ENCODE measurements at regions not wholly inside any gene's neighbourhood (a gene's known extent, or its start where the extent isn't known, plus 50 kb on each side); places are given as distances from the start of the nearest gene placed in this dataset.

DNA sequence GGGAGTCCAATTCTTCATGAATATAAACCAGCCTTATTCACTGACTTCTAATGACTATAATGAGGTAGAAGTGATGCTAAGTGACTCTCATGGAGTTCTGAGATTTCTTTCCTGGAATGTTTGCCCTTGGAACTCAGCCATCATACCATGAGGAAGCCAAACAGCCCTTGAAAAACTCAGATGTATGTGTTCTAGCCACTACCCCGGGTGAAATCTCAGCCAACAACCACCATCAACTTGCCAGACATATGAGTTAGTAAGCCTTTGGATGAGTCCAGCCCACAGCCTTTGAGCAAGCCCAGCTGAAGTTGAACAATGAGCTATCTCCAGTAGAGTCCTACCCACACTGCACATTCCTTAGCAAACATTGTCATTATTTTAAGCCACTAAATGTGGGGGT lies 149.5 kb downstream of the SLC6A15 start:
- ChIA-PET CTCF (interaction anchor here (0.6 kb wide), 1 partner anchor 59 kb away, joined by 4 read pairs; no protein-coding TSS in a partner anchor), POLR2A (no interaction called here)
- TF ChIP-seq FOXA1 (IDR thresholded peaks at IDR 0.05): no peak
- no peak for TF ChIP-seq FOXM1 (IDR thresholded peaks at IDR 0.05; ENCODE audit: borderline replicate concordance)
- no peak for DNase-seq (ENCODE audit: extremely low spot score)

DNA sequence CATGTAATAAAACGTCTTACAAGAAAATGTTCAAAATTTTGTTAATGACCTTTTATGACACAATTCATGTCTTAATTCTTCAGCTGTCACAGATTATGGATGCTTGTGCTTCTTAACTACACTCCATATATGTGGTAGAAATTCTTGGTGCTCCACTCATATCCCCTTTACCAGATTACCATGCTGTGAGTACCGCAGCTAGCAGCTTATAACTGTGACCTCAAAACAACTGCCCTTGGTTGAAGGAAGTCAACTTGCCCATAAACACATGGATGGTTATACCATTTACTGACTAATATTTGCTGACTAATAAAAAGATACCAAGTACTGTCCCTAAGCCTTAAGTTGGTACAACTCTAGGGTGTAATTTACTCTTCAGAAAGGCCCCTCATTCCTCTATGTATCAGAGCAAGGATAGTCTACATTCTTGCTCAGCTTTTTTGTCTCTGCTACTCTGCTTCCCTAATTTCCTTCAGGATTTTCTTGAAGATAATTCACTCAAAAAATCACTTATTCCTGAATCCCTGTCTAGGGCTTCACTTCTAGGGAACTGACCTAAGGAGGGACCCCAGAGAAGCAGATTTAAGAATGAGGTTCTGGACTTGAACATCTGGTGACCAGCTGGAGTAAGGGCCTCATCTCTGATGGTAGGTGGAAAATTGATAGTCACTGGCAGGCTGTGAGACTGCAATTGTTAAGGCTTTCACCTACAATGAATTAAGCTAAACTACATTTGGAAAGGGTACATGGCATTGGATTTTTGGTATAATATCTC lies 152.3 kb downstream of the SLC6A15 start:
- ChIA-PET CTCF (no interaction called here), POLR2A (no interaction called here)
- TF ChIP-seq ELF4 (IDR thresholded peaks at IDR 0.05) (no peak), CTBP1 (IDR thresholded peaks at IDR 0.05; ENCODE audit: borderline replicate concordance) (no peak), ZNF384 (IDR thresholded peaks at IDR 0.05) (no peak), TARDBP (IDR thresholded peaks at IDR 0.05) (no peak), ARNT (IDR thresholded peaks at IDR 0.05) (no peak), SUZ12 (IDR thresholded peaks at IDR 0.05) (no peak)
- TF ChIP-seq, protein P1, sequence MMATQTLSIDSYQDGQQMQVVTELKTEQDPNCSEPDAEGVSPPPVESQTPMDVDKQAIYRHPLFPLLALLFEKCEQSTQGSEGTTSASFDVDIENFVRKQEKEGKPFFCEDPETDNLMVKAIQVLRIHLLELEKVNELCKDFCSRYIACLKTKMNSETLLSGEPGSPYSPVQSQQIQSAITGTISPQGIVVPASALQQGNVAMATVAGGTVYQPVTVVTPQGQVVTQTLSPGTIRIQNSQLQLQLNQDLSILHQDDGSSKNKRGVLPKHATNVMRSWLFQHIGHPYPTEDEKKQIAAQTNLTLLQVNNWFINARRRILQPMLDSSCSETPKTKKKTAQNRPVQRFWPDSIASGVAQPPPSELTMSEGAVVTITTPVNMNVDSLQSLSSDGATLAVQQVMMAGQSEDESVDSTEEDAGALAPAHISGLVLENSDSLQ (IDR thresholded peaks at IDR 0.05): no peak
- DNase-seq (ENCODE audit: extremely low spot score): no peak

DNA sequence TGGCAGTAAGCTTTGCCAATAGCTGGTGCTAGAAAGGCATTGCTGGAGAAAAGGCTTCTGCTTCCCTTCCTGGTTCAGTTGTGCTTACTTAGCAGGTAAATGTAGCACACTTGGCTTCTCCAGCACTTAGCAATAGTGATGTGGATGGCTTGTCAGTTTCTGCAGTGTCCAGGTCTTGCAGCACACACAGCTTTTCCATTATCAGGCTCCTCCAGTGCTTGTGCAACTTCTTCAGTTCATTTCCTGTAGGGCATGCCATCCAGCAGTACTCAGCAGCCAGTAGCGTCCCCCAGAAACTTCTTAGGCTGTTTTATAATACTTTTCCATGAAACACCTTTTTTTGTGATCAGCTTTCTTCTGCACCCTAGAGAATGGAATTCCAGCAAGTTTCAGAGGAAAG lies 154.6 kb downstream of the SLC6A15 start:
- TF ChIP-seq, protein P1 (IDR thresholded peaks at IDR 0.05): no peak
- TF ChIP-seq LEF1 (IDR thresholded peaks at IDR 0.05; ENCODE audit: borderline replicate concordance) (no peak), BHLHE40 (IDR thresholded peaks at IDR 0.05; ENCODE audit: borderline replicate concordance) (no peak), CTBP1 (IDR thresholded peaks at IDR 0.05; ENCODE audit: borderline replicate concordance) (no peak), L3MBTL2 (conservative IDR thresholded peaks at IDR 0.05) (no peak), SUZ12 (IDR thresholded peaks at IDR 0.05) (no peak), FOXA1 (IDR thresholded peaks at IDR 0.05) (no peak), FOXK2 (IDR thresholded peaks at IDR 0.05) (no peak), TARDBP (IDR thresholded peaks at IDR 0.05) (no peak), SP1 (IDR thresholded peaks at IDR 0.05) (no peak), FOXM1 (IDR thresholded peaks at IDR 0.05; ENCODE audit: borderline replicate concordance) (no peak), NFRKB (IDR thresholded peaks at IDR 0.05) (no peak), ELF4 (IDR thresholded peaks at IDR 0.05) (no peak), HDGF (IDR thresholded peaks at IDR 0.05; ENCODE audit: borderline replicate concordance) (no peak), ARNT (IDR thresholded peaks at IDR 0.05) (no peak), ZNF384 (IDR thresholded peaks at IDR 0.05) (no peak)
- POLR2A ChIA-PET: no interaction called here
- CTCF ChIA-PET: no interaction called here
- DNase-seq (ENCODE audit: extremely low spot score): no peak

DNA sequence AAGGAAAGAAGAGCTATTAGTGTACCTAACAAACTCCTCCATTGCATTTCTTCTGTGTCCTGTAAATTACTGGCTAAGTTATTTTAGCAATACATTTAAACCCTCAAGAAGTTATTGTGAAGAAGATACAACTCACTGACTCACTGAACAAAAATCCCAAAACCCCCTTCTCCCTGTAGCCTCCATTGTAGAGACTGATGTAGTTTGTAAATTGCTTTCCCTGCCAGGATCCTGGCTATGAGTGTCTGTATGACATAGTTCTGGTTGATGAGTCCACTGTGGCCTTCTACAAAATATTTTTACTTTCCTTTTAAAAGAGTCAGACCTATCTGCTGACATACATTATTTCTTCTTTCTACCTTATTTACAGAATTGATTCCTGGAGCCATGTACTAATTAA lies 155.6 kb downstream of the SLC6A15 start:
- DNase-seq (ENCODE audit: extremely low spot score): no peak
- TF ChIP-seq ZNF384 (IDR thresholded peaks at IDR 0.05) (no peak), FOXK2 (IDR thresholded peaks at IDR 0.05) (no peak), BHLHE40 (IDR thresholded peaks at IDR 0.05; ENCODE audit: borderline replicate concordance) (no peak), FOXM1 (IDR thresholded peaks at IDR 0.05; ENCODE audit: borderline replicate concordance) (no peak), CTBP1 (IDR thresholded peaks at IDR 0.05; ENCODE audit: borderline replicate concordance) (no peak), SP1 (IDR thresholded peaks at IDR 0.05) (no peak), FOXA1 (IDR thresholded peaks at IDR 0.05) (no peak), SUZ12 (IDR thresholded peaks at IDR 0.05) (no peak), LEF1 (IDR thresholded peaks at IDR 0.05; ENCODE audit: borderline replicate concordance) (no peak), ELF4 (IDR thresholded peaks at IDR 0.05) (no peak), L3MBTL2 (conservative IDR thresholded peaks at IDR 0.05) (no peak), HDGF (IDR thresholded peaks at IDR 0.05; ENCODE audit: borderline replicate concordance) (no peak), ARNT (IDR thresholded peaks at IDR 0.05) (no peak), NFRKB (IDR thresholded peaks at IDR 0.05) (no peak), TARDBP (IDR thresholded peaks at IDR 0.05) (no peak)
- TF ChIP-seq, protein P1 (IDR thresholded peaks at IDR 0.05): no peak
- CTCF ChIA-PET: no interaction called here
- POLR2A ChIA-PET: no interaction called here

DNA sequence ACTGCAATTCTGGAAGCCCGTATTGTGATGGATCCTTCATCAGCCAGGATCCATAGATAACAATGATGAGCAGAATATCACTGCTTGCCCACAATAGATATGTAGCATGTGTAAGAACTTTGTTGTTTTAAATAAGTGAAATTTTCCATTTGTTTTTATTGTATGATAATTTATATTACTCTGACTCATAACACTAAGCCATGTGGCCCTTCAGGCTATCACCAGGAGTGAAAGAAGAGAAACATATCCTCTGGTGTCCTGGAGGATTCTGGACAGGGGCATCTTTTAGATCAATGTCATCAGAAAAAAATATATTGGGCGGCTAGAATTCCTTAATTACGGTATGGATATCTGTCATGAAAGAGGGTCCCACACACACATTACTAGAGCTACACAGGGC lies 167.5 kb downstream of the SLC6A15 start:
- TF ChIP-seq TARDBP (IDR thresholded peaks at IDR 0.05) (no peak), LEF1 (IDR thresholded peaks at IDR 0.05; ENCODE audit: borderline replicate concordance) (no peak), FOXA1 (IDR thresholded peaks at IDR 0.05) (no peak), HDGF (IDR thresholded peaks at IDR 0.05; ENCODE audit: borderline replicate concordance) (no peak), L3MBTL2 (conservative IDR thresholded peaks at IDR 0.05) (no peak), SUZ12 (IDR thresholded peaks at IDR 0.05) (no peak), FOXK2 (IDR thresholded peaks at IDR 0.05) (no peak), BHLHE40 (IDR thresholded peaks at IDR 0.05; ENCODE audit: borderline replicate concordance) (no peak), ARNT (IDR thresholded peaks at IDR 0.05) (no peak)
- ChIA-PET CTCF (no interaction called here), POLR2A (no interaction called here)
- no peak for DNase-seq (ENCODE audit: extremely low spot score)

DNA sequence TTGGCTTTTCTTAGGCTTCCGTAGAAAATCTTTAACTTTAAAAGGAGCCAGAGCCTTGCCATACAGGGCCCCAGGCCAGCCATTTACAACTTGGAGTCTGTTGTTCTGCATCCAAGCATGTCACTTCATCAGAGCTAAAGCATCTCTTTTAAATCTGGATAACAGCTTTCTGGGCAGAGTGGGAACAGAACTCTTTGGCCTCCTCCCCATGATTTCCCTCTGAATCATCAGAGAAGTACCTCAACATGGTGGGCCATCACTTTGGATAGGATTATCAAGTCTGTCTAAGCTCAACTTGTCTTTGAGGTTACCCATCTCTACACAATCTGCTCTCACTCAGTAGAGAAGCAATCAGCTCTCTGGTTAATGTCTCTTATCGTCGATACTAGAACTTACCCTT lies 170.9 kb downstream of the SLC6A15 start:
- DNase-seq (ENCODE audit: extremely low spot score): no peak
- ChIA-PET CTCF (interaction anchor here (0.6 kb wide), 1 partner anchor 23 kb away, joined by 3 read pairs; no protein-coding TSS in a partner anchor), POLR2A (no interaction called here)
- TF ChIP-seq, protein P1 (IDR thresholded peaks at IDR 0.05): no peak
- TF ChIP-seq FOXK2 (IDR thresholded peaks at IDR 0.05) (no peak), NFRKB (IDR thresholded peaks at IDR 0.05) (no peak), SP1 (IDR thresholded peaks at IDR 0.05) (no peak), L3MBTL2 (conservative IDR thresholded peaks at IDR 0.05) (no peak), ELF4 (IDR thresholded peaks at IDR 0.05) (no peak), ZNF384 (IDR thresholded peaks at IDR 0.05) (no peak), BHLHE40 (IDR thresholded peaks at IDR 0.05; ENCODE audit: borderline replicate concordance) (no peak), HDGF (IDR thresholded peaks at IDR 0.05; ENCODE audit: borderline replicate concordance) (no peak), LEF1 (IDR thresholded peaks at IDR 0.05; ENCODE audit: borderline replicate concordance) (no peak), CTBP1 (IDR thresholded peaks at IDR 0.05; ENCODE audit: borderline replicate concordance) (no peak), ARNT (IDR thresholded peaks at IDR 0.05) (no peak), SUZ12 (IDR thresholded peaks at IDR 0.05) (no peak), TARDBP (IDR thresholded peaks at IDR 0.05) (no peak), FOXA1 (IDR thresholded peaks at IDR 0.05) (no peak), FOXM1 (IDR thresholded peaks at IDR 0.05; ENCODE audit: borderline replicate concordance) (no peak)
